ENCODE measurements at regions not wholly inside any gene's neighbourhood (a gene's known extent, or its start where the extent isn't known, plus 50 kb on each side); places are given as distances from the start of the nearest gene placed in this dataset.

DNA sequence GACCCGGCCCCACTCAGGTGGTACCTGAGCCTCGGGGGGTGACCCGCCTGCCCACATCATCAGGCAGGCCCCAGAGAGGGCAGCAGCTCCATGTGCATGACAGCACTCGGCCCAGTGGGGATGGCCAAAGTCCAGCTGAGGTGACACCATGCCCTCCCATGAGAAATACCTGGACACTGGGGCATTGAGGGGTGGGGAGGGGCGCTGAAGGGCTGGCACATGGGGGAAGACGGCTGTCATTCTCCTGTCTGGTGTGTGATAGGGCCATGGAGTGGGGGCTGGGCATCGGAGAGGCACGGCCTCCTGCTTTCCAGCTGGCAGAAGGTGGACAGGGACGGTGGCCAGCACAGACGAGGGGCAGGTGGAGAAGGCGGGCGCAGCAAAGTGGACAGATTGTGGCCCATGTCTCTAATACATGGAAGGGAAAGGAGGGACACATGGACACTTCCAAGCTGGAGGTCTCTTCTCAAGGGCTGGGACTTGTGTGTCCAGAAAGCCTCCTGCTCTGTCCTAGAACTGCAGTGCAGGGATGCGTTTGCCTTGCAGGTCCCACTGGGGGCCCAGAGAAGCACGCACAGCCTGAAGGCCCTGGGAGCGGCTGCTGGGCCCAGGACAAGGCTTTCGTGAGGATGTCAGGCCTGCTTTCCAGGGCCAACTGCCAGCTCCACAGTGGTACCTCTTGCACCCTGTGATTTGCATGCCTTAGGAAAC lies 302.2 kb downstream of the NDUFA10 start:
- no peak for TF ChIP-seq EZH2 (IDR thresholded peaks at IDR 0.05; ENCODE audit: borderline replicate concordance, low read length)
- no peak for TF ChIP-seq CTCF (IDR thresholded peaks at IDR 0.05; ENCODE audit: low read length)

All from OCI-LY1 (cell line).